GM23248 (cell line): ENCODE measurements at regions not wholly inside any gene's neighbourhood (a gene's known extent, or its start where the extent isn't known, plus 50 kb on each side); places are given as distances from the start of the nearest gene placed in this dataset.

Source experiments
- DNase-seq: peaks from one replicate; pipeline ENCODE4 v3.0.0-alpha.2; 2015
- H2AFZ ChIP-seq: fragments of 200-600 bp; sonication (generic); 2 replicates; pipeline ENCODE4 v1.6.1; 2016; ENCODE audit warnings: antibody characterized with exemption
- H3F3A ChIP-seq: fragments of 200-600 bp; sonication (generic); 2 replicates; pipeline ENCODE4 v1.6.1; 2016; ENCODE audit warnings: mild to moderate bottlenecking, antibody characterized with exemption, mixed run types; ENCODE audit not compliant: insufficient read depth
- H3K27ac ChIP-seq: fragments of 200-600 bp; sonication (generic); 2 replicates; pipeline ENCODE4 v1.5.1; 2016; ENCODE audit warnings: mild to moderate bottlenecking
- H3K27me3 ChIP-seq: fragments of 200-600 bp; sonication (generic); replicated peaks from 2 replicates; pipeline ENCODE4 v1.6.1; 2016; ENCODE audit warnings: mild to moderate bottlenecking; ENCODE audit not compliant: insufficient read depth
- H3K36me3 ChIP-seq: fragments of 200-600 bp; sonication (generic); 2 replicates; pipeline ENCODE4 v1.6.1; 2016; ENCODE audit warnings: low read depth, mild to moderate bottlenecking
- H3K4me1 ChIP-seq: fragments of 200-600 bp; sonication (generic); 2 replicates; pipeline ENCODE4 v1.6.1; 2016; ENCODE audit warnings: mild to moderate bottlenecking; ENCODE audit not compliant: insufficient read depth
- H3K4me2 ChIP-seq: fragments of 200-600 bp; sonication (generic); one replicate; pipeline ENCODE4 v1.6.1; 2016; ENCODE audit warnings: mild to moderate bottlenecking; ENCODE audit not compliant: unreplicated experiment
- H3K4me3 ChIP-seq: fragments of 200-600 bp; sonication (generic); 2 replicates; pipeline ENCODE4 v1.5.1; 2016; ENCODE audit warnings: mild to moderate bottlenecking
- H3K79me2 ChIP-seq: fragments of 200-600 bp; sonication (generic); 2 replicates; pipeline ENCODE4 v1.6.1; 2016; ENCODE audit warnings: mild to moderate bottlenecking; ENCODE audit not compliant: insufficient read depth
- H3K9ac ChIP-seq: fragments of 200-600 bp; sonication (generic); 2 replicates; pipeline ENCODE4 v1.6.1; 2016; ENCODE audit warnings: mild to moderate bottlenecking
- H3K9me2 ChIP-seq: fragments of 200-600 bp; sonication (generic); 2 replicates; pipeline ENCODE4 v1.6.1; 2016; ENCODE audit warnings: mixed run types, mild to moderate bottlenecking, moderate library complexity; ENCODE audit not compliant: insufficient read depth
- H3K9me3 ChIP-seq: fragments of 200-600 bp; sonication (generic); one replicate; pipeline ENCODE4 v1.6.1; 2017; ENCODE audit warnings: low read depth
- H4K20me1 ChIP-seq: fragments of 200-600 bp; sonication (generic); 2 replicates; pipeline ENCODE4 v1.6.0; 2016; ENCODE audit not compliant: insufficient read depth
- EZH2 ChIP-seq: fragments of 200-600 bp; sonication (generic); IDR thresholded peaks from 2 replicates; pipeline ENCODE4 v1.6.1; 2018; ENCODE audit warnings: antibody characterized with exemption, mild to moderate bottlenecking; ENCODE audit not compliant: insufficient read depth, poor library complexity, severe bottlenecking
- EZH2phosphoT487 ChIP-seq: fragments of 200-600 bp; sonication (generic); IDR thresholded peaks from 2 replicates; pipeline ENCODE4 v1.6.1; 2018; ENCODE audit warnings: antibody characterized with exemption, moderate library complexity, mild to moderate bottlenecking, low read depth; ENCODE audit not compliant: insufficient read depth
- WGBS, 2 experiments: methylation state at CpG; one replicate each; pipeline ENCODE4 v1.1.6; 2015 to 2017; ENCODE audit warnings: low lambda C conversion rate in 2 of 2, low coverage in 1 of 2; ENCODE audit errors: missing lambda C conversion rate in 2 of 2; 5-methylcytosine and 5-hydroxymethylcytosine counted together
- in situ Hi-C: fragments of 300-500 bp; cut with MboI; formaldehyde crosslinking; loops from 2 replicates; pipeline ENCODE4 v1.15.0; 2020

DNA sequence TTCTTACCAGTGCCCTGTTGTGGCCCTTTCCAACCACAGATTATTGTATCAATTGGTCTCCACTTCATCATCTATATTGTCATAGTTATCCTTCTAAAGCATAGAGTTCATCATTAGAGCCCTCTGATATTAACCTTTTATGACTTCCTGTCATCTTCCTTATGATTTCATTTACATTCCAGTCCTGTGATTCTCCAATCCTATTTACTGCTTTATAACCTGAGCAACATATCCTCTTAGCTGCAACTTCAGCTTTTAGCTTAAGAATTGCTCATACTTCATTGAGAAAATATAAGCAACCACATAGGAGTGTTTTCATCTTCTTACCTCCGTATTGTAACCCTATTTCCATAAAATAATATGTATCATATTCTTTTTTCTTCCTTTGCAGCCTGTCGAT is 252.6 kb upstream of the CENPE start:
- no peaks in the 10 kb centered on the region for H3K9me2 ChIP-seq
- no peaks in the 10 kb centered on the region for H3F3A ChIP-seq
- no peaks in the 10 kb centered on the region for H3K4me1 ChIP-seq
- H3K36me3 ChIP-seq = no peaks in the 10 kb centered on the region
- H3K79me2 ChIP-seq = no peaks in the 10 kb centered on the region
- no peak overlapping the region for H3K27ac ChIP-seq
- in situ Hi-C loops = no loop called here
- H3K4me2 ChIP-seq = no peak overlapping the region
- no peaks in the 10 kb centered on the region for H3K27me3 ChIP-seq
- H3K9ac ChIP-seq = no peak overlapping the region
- H2AFZ ChIP-seq = no peak overlapping the region
- 11 to 22% methylated on average over 2 of the region's 2 CpGs for WGBS, 2 experiments
- H3K9me3 ChIP-seq = no peaks in the 10 kb centered on the region
- H3K4me3 ChIP-seq = no peak overlapping the region
- TF ChIP-seq EZH2 = no peak
- TF ChIP-seq EZH2phosphoT487 = no peak
- H4K20me1 ChIP-seq = no peaks in the 10 kb centered on the region
- DNase-seq = no peak

- H4K20me1 ChIP-seq = no peaks in the 10 kb centered on the region
Observed at GRCh38 chr4:103449296-103450023, 251.3 kb upstream of the CENPE start.

GRCh38 chr4:103445377-103445776 is 247.2 kb upstream of the CENPE start:
- Histone ChIP-seq H4K20me1 (no peaks in the 10 kb centered on the region), H3K9me3 (no peaks in the 10 kb centered on the region), H3K9me2 (no peaks in the 10 kb centered on the region), H2AFZ (no peak overlapping the region), H3K4me2 (no peak overlapping the region), H3F3A (no peaks in the 10 kb centered on the region), H3K9ac (no peak overlapping the region), H3K36me3 (no peaks in the 10 kb centered on the region), H3K27me3 (no peaks in the 10 kb centered on the region), H3K79me2 (no peaks in the 10 kb centered on the region), H3K27ac (no peak overlapping the region), H3K4me3 (no peak overlapping the region), H3K4me1 (no peaks in the 10 kb centered on the region)
- in situ Hi-C loops = no loop called here
- TF ChIP-seq EZH2phosphoT487 (no peak), EZH2 (no peak)
- 0 to 5% methylated on average over 1 of the region's 1 CpG for WGBS, 2 experiments
- DNase-seq = no peak

More at GRCh38 chr4:103449296-103450023, 251.3 kb upstream of the CENPE start:
- H3K4me2 ChIP-seq = no peak overlapping the region
- no peaks in the 10 kb centered on the region for H3K9me3 ChIP-seq
- no peaks in the 10 kb centered on the region for H3F3A ChIP-seq
- no peaks in the 10 kb centered on the region for H3K27me3 ChIP-seq
- no peak overlapping the region for H3K4me3 ChIP-seq
- H2AFZ ChIP-seq = no peak overlapping the region
- H3K9me2 ChIP-seq = no peaks in the 10 kb centered on the region
- 17% methylated on average over 2 of the region's 2 CpGs for WGBS, 2 experiments
- H3K9ac ChIP-seq = no peak overlapping the region
- H3K27ac ChIP-seq = no peak overlapping the region
- no peaks in the 10 kb centered on the region for H3K36me3 ChIP-seq
- in situ Hi-C loops = no loop called here
- H3K4me1 ChIP-seq = no peaks in the 10 kb centered on the region
- H3K79me2 ChIP-seq = no peaks in the 10 kb centered on the region
- no peak for DNase-seq
- TF ChIP-seq EZH2 (no peak), EZH2phosphoT487 (no peak)

DNA sequence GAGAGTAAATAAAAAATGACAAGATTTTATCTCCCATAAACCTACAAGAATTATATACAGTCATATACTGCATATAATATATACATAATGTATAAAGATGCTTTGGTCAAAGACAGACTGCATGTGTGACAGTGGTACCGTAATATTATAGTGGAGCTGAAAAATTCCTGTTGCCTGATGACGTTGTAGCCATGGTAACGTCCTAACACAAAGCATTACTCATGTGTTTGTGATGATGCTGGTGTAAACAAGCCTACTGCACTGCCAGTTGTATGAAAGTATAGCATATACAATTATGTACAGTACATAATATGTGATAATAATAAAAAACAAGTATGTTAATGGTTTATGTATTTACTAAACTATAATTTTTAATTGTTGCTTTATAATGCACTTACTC is 245.2 kb upstream of the CENPE start:
- Histone ChIP-seq H3K27ac (no peak overlapping the region), H3K9me2 (no peaks in the 10 kb centered on the region), H3K9me3 (no peaks in the 10 kb centered on the region), H3K36me3 (no peaks in the 10 kb centered on the region), H3K9ac (no peak overlapping the region), H3F3A (no peaks in the 10 kb centered on the region), H2AFZ (no peak overlapping the region), H3K4me3 (no peak overlapping the region), H3K4me2 (no peak overlapping the region), H4K20me1 (no peaks in the 10 kb centered on the region), H3K79me2 (no peaks in the 10 kb centered on the region), H3K4me1 (no peaks in the 10 kb centered on the region), H3K27me3 (no peaks in the 10 kb centered on the region)
- in situ Hi-C loops = no loop called here
- 5 to 6% methylated on average over 3 of the region's 3 CpGs for WGBS, 2 experiments
- DNase-seq = peak; percentile 51
- TF ChIP-seq EZH2 (no peak), EZH2phosphoT487 (no peak)

- Histone ChIP-seq H3K4me3 (no peak overlapping the region), H3K9me2 (no peaks in the 10 kb centered on the region), H4K20me1 (no peaks in the 10 kb centered on the region; the same call in 1 of the 2 replicates), H3K9ac (no peak overlapping the region), H3K4me2 (no peak overlapping the region), H3K9me3 (no peaks in the 10 kb centered on the region), H3K36me3 (no peaks in the 10 kb centered on the region), H3K4me1 (no peaks in the 10 kb centered on the region), H3K27me3 (no peaks in the 10 kb centered on the region), H3F3A (no peaks in the 10 kb centered on the region), H2AFZ (no peak overlapping the region), H3K27ac (no peak overlapping the region), H3K79me2 (no peaks in the 10 kb centered on the region)
- WGBS, 2 experiments = 4 to 5% methylated on average over 7 of the region's 7 CpGs
- no peak for DNase-seq
- no peak for TF ChIP-seq EZH2
- TF ChIP-seq EZH2phosphoT487 = no peak
- in situ Hi-C loops = no loop called here
Observed at GRCh38 chr4:103429283-103429682, 231.1 kb upstream of the CENPE start.
